ENCODE measurements at regions not wholly inside any gene's neighbourhood (a gene's known extent, or its start where the extent isn't known, plus 50 kb on each side); places are given as distances from the start of the nearest gene placed in this dataset.

DNA sequence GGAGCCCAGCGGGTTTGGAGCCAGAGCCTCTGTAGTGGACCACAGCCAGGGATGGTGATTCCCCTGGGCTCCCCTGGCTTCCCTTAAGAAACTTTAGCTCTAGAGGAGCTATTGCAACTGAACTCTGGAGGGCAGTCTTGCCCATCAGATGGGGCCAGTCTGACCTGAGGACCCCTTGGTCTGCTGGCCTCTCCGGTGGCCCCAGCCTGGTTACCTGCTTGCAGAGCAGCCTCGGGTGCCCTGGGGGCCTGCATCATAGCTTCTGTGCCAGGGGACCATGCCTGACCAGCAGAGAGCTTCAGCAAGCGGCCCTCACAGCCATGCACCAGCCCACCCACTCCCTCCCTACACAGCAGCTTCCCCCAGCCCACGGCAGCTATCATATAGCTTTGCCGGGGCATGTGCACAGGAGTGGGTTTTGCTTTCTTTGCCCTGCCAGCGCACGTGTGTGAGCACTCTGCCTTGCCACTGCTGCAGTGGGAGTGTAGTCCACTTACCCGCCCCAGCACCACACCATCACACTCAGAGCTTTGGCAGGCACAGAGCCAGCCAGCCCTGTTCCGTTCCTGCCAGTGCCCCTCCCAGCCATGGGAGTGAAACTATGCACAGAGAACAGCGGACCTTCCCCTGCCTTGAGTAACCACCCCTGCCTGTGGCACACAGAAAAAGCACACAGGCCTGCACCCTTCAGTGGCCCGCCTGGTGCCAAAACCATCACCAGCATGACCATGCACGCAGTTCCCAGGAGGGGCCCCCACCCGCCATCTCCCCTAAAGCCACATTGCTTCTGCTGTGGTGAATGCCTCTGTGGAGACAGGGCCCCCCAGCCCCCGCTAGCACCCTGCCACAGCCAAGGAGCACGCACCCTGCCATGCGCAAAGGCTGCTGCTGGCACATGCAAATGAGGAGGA is 442.9 kb upstream of the NEGR1 start (continued):
- TF ChIP-seq, protein P1, sequence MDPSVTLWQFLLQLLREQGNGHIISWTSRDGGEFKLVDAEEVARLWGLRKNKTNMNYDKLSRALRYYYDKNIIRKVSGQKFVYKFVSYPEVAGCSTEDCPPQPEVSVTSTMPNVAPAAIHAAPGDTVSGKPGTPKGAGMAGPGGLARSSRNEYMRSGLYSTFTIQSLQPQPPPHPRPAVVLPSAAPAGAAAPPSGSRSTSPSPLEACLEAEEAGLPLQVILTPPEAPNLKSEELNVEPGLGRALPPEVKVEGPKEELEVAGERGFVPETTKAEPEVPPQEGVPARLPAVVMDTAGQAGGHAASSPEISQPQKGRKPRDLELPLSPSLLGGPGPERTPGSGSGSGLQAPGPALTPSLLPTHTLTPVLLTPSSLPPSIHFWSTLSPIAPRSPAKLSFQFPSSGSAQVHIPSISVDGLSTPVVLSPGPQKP (IDR thresholded peaks at IDR 0.05; ENCODE audit: low read depth, low read length), result no peak
- TF ChIP-seq ZC3H11A (IDR thresholded peaks at IDR 0.05) (no peak), GATA3 (IDR thresholded peaks at IDR 0.05; ENCODE audit: borderline replicate concordance) (no peak)

DNA sequence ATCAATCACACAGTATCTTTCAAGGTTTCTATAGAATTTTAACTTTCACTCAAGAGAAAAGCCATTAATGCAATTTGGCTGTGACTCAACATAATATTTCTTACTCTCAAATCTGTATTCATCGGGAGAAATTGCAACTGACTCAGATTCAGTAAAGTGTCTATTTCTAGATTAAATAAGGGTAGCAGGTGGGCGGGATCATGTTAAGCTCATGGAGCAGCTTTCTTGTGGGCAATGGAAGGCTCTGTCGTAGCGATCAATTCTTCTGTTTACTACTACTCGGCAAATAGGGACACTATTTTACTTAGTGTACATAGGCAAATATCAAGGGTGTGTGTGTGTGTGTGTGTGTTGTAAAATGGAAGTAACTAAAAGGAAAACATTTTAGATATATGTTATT is 423.6 kb upstream of the NEGR1 start:
- H3K27ac ChIP-seq, result no peak overlapping the region
- H3K4me3 ChIP-seq, result no peak overlapping the region
- H3K4me1 ChIP-seq, result no peaks in the 10 kb centered on the region
- DNase-seq (ENCODE audit: low read depth in 1 of 2, low spot score in 1 of 2) (no peak), ATAC-seq (no peak), FAIRE-seq (no peak)
- CTCF ChIA-PET, result no interaction called here
- no peak overlapping the region for H3K4me2 ChIP-seq
- POLR2A ChIA-PET, result no interaction called here
- TF ChIP-seq, protein P2, sequence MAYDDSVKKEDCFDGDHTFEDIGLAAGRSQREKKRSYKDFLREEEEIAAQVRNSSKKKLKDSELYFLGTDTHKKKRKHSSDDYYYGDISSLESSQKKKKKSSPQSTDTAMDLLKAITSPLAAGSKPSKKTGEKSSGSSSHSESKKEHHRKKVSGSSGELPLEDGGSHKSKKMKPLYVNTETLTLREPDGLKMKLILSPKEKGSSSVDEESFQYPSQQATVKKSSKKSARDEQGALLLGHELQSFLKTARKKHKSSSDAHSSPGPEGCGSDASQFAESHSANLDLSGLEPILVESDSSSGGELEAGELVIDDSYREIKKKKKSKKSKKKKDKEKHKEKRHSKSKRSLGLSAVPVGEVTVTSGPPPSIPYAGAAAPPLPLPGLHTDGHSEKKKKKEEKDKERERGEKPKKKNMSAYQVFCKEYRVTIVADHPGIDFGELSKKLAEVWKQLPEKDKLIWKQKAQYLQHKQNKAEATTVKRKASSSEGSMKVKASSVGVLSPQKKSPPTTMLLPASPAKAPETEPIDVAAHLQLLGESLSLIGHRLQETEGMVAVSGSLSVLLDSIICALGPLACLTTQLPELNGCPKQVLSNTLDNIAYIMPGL (CRISPR knock-in tag; IDR thresholded peaks at IDR 0.05; ENCODE audit: borderline replicate concordance), result no peak
- TF ChIP-seq TP53 (CRISPR knock-in tag; IDR thresholded peaks at IDR 0.05) (no peak), CBX2 (IDR thresholded peaks at IDR 0.05; ENCODE audit: borderline replicate concordance, low read depth) (no peak), CHD2 (IDR thresholded peaks at IDR 0.05; ENCODE audit: low read length, partially characterized antibody) (no peak), RNF2 (IDR thresholded peaks at IDR 0.05; ENCODE audit: borderline replicate concordance, low read depth) (no peak)
- no peaks in the 10 kb centered on the region for H3K9me3 ChIP-seq
- 12% methylated on average over 5 of the region's 5 CpGs for WGBS (ENCODE audit: missing lambda C conversion rate)

DNA sequence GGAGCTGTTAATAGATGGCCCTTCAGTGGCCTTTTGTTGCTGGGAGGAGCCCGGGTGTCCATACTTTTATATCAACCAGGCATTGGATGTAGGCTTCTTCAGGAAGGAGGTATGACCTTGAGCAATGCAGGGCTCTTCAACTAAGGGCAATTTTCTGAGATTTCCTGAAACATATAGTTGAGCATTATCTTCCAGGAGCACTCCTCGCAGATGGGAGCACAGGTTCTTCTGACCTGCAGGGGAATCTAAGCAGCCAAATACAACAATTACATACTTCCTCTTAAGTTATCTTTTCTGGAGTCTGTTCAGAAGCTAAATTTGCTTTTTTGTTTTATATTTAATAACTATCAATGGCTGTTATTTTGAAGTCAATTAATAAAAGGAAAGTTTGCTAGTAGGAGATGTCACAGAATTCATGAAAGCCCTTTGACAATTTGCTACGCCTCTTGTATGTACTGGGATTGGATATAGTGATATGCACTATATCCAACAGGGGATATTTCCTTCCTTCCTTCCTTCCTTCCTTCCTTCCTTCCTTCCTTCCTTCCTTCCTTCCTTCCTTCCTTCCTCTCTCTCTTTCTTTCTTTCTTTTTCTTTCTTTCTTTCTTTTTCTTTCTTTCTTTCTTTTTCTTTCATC is 422.6 kb upstream of the NEGR1 start:
- WGBS (ENCODE audit: missing lambda C conversion rate), result 2% methylated on average over 3 of the region's 3 CpGs

DNA sequence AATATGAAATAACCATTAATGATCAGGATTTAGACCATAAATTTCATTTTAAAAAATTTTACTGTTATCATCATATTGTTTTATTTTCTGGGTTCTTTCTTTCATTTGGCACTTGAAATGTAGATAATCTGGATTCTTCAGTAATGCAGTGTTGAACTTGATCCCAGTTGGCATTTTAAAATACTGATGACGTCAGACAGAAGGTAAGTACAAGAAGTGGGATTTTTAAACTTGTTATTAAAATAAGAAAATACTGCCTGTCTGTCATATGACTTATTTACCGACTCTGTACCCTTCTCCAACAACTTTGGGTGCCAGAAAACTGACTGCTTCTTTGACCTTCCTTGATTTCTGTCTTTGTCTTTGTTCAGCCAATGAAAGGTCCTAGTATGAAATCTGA is 415.1 kb upstream of the NEGR1 start:
- Histone ChIP-seq H3K4me2 (no peak overlapping the region), H3K4me3 (no peak overlapping the region), H3K4me1 (no peaks in the 10 kb centered on the region), H3K9me3 (no peaks in the 10 kb centered on the region), H3K27ac (no peak overlapping the region)
- no peak for FAIRE-seq
- 6% methylated on average over 2 of the region's 2 CpGs for WGBS (ENCODE audit: missing lambda C conversion rate)
- no peak for DNase-seq (ENCODE audit: low read depth in 1 of 2, low spot score in 1 of 2)
- TF ChIP-seq HEYL (CRISPR knock-in tag; IDR thresholded peaks at IDR 0.05), result no peak
- TF ChIP-seq RNF2 (IDR thresholded peaks at IDR 0.05; ENCODE audit: borderline replicate concordance, low read depth), result no peak
- TF ChIP-seq HOXA7 (CRISPR knock-in tag; IDR thresholded peaks at IDR 0.05), result no peak
- TF ChIP-seq, protein P3, sequence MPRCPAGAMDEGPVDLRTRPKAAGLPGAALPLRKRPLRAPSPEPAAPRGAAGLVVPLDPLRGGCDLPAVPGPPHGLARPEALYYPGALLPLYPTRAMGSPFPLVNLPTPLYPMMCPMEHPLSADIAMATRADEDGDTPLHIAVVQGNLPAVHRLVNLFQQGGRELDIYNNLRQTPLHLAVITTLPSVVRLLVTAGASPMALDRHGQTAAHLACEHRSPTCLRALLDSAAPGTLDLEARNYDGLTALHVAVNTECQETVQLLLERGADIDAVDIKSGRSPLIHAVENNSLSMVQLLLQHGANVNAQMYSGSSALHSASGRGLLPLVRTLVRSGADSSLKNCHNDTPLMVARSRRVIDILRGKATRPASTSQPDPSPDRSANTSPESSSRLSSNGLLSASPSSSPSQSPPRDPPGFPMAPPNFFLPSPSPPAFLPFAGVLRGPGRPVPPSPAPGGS (IDR thresholded peaks at IDR 0.05), result no peak
- no peak for TF ChIP-seq EHF (CRISPR knock-in tag; IDR thresholded peaks at IDR 0.05)
- no peak for TF ChIP-seq PHF8 (IDR thresholded peaks at IDR 0.05; ENCODE audit: borderline replicate concordance, low read depth)
- TF ChIP-seq TFCP2L1 (CRISPR knock-in tag; IDR thresholded peaks at IDR 0.05), result no peak
- POLR2A ChIA-PET, result no interaction called here
- no peak for ATAC-seq
- CTCF ChIA-PET, result no interaction called here

More for the DNA sequence above, 422.6 kb upstream of the NEGR1 start:
- H3K9me3 ChIP-seq, result no peaks in the 10 kb centered on the region
- DNase-seq (ENCODE audit: low read depth in 1 of 2, low spot score in 1 of 2), result no peak
- ChIA-PET CTCF (interaction anchor here (0.5 kb wide), 1 partner anchor 181 kb away, joined by 3 read pairs; no protein-coding TSS in a partner anchor), POLR2A (no interaction called here)
- no peak overlapping the region for H3K4me3 ChIP-seq
- H3K4me2 ChIP-seq, result no peak overlapping the region
- no peak for ATAC-seq
- no peak for TF ChIP-seq ZC3H11A (IDR thresholded peaks at IDR 0.05)
- TF ChIP-seq SMC3 (IDR thresholded peaks at IDR 0.05), result no peak
- TF ChIP-seq NFE2L2 (conservative IDR thresholded peaks at IDR 0.05; ENCODE audit: low read length), result no peak
- no peak overlapping the region for H3K27ac ChIP-seq
- no peaks in the 10 kb centered on the region for H3K4me1 ChIP-seq
- FAIRE-seq, result no peak
